ENCODE measurements at regions not wholly inside any gene's neighbourhood (a gene's known extent, or its start where the extent isn't known, plus 50 kb on each side); places are given as distances from the start of the nearest gene placed in this dataset.
"Not testable (repeated sequence)": the region's sequence is repeated elsewhere in the genome, so short reads cannot be mapped to it uniquely, and the experiment has no call there.

DNA sequence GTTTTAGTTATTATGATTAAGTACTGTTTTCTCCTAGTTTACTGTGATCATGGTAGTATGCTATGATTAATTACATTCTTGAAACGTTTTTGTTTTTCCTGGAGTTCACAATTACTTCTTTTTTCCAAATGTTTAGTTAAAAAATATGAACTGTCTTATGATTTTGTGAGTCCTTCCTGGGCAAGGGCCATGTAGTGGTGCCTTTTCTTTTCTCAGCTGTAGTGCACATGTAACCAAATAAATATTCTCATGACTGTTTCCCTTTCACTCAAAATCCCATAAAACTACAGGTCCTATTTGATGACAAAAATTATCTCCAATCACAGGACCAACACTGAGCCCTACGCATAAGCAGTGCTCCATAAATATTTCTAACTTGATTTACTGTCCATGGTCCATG is 118.9 kb upstream of the EGR2 start:
- Histone ChIP-seq H3K27me3 (ENCODE audit: control insufficient read depth, insufficient read depth, low read length) (peaks cover 18% of the 10 kb centered on the region), H3K9me3 (ENCODE audit: control insufficient read depth, insufficient read depth, low read depth, low read length) (no peaks in the 10 kb centered on the region), H3K4me1 (ENCODE audit: control insufficient read depth, insufficient read depth, low read length) (no peaks in the 10 kb centered on the region), H3K27ac (ENCODE audit: low read length) (no peak overlapping the region), H3K36me3 (ENCODE audit: control insufficient read depth, insufficient read depth, low read length) (no peaks in the 10 kb centered on the region), H3K4me3 (ENCODE audit: low read depth in 2 of 2, low read length in 2 of 2) (no peak overlapping the region)
- no peak for ATAC-seq
- in situ Hi-C loops (cut with HindIII; ENCODE audit: low pct_unique_long_range_greater_than_20kb, low sequenced_read_pairs) = no loop called here
- BruUV-seq (replicated peaks) = no TSS peak
- ChIA-PET CTCF (no interaction called here), POLR2A (no interaction called here)
- intact Hi-C loops (cut with micrococcal nuclease; ENCODE audit: unreplicated experiment) = no loop called here
- DNase-seq (ENCODE audit: low read depth, low spot score) = no peak
- TF ChIP-seq POLR2AphosphoS5 (IDR thresholded peaks at IDR 0.05; ENCODE audit: low read depth, low read length) = no peak
- TF ChIP-seq, protein P1, sequence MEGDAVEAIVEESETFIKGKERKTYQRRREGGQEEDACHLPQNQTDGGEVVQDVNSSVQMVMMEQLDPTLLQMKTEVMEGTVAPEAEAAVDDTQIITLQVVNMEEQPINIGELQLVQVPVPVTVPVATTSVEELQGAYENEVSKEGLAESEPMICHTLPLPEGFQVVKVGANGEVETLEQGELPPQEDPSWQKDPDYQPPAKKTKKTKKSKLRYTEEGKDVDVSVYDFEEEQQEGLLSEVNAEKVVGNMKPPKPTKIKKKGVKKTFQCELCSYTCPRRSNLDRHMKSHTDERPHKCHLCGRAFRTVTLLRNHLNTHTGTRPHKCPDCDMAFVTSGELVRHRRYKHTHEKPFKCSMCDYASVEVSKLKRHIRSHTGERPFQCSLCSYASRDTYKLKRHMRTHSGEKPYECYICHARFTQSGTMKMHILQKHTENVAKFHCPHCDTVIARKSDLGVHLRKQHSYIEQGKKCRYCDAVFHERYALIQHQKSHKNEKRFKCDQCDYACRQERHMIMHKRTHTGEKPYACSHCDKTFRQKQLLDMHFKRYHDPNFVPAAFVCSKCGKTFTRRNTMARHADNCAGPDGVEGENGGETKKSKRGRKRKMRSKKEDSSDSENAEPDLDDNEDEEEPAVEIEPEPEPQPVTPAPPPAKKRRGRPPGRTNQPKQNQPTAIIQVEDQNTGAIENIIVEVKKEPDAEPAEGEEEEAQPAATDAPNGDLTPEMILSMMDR (IDR thresholded peaks at IDR 0.05) = no peak
- TF ChIP-seq SIN3A (IDR thresholded peaks at IDR 0.05; ENCODE audit: borderline replicate concordance, insufficient read depth, low read depth, low read length) = no peak
- TF ChIP-seq, protein P2, sequence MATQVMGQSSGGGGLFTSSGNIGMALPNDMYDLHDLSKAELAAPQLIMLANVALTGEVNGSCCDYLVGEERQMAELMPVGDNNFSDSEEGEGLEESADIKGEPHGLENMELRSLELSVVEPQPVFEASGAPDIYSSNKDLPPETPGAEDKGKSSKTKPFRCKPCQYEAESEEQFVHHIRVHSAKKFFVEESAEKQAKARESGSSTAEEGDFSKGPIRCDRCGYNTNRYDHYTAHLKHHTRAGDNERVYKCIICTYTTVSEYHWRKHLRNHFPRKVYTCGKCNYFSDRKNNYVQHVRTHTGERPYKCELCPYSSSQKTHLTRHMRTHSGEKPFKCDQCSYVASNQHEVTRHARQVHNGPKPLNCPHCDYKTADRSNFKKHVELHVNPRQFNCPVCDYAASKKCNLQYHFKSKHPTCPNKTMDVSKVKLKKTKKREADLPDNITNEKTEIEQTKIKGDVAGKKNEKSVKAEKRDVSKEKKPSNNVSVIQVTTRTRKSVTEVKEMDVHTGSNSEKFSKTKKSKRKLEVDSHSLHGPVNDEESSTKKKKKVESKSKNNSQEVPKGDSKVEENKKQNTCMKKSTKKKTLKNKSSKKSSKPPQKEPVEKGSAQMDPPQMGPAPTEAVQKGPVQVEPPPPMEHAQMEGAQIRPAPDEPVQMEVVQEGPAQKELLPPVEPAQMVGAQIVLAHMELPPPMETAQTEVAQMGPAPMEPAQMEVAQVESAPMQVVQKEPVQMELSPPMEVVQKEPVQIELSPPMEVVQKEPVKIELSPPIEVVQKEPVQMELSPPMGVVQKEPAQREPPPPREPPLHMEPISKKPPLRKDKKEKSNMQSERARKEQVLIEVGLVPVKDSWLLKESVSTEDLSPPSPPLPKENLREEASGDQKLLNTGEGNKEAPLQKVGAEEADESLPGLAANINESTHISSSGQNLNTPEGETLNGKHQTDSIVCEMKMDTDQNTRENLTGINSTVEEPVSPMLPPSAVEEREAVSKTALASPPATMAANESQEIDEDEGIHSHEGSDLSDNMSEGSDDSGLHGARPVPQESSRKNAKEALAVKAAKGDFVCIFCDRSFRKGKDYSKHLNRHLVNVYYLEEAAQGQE (IDR thresholded peaks at IDR 0.05; ENCODE audit: insufficient read depth in 1 of 2, low read depth in 2 of 2, low read length in 1 of 2) = no peak
- TF ChIP-seq TCF7L2 (IDR thresholded peaks at IDR 0.05; ENCODE audit: low read depth, low read length) = no peak

DNA sequence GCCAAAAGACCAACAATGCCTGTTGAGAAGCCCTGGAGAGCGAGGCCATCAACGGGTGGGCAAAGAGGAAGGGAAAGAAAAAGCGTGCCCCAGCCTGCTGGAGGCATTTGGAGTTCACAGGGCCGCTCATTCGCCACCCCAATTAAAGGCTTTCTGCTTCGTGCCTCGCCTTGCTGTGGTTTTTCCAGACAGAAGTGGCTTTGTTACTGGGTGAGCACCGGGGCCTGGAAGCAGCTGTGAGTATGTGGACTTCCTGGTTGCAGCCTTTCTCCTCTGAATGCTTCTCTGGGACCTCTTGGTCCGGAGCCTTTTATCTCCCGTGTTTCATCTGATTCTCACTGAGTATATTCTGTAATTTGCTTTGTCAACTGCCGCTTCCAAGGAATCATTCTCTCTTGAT is 118.1 kb upstream of the EGR2 start:
- no TSS peak for BruUV-seq (replicated peaks)

DNA sequence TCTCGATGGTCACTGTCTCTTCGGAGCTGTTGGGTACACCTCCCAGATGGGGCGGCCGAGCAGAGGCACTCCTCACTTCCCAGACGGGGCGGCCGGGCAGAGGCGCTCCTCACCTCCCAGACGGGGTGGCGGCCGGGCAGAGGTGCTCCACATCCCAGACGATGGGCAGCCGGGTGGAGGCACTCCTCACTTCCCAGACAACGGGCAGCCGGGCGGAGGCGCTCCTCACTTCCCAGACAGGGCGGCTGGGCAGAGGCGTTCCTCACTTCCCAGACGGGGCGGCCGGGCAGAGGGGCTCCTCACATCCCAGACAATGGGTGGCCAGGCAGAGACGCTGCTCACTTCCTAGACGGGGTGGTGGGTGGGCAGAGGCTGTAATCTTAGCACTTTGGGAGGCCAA is 112.6 kb upstream of the EGR2 start:
- in situ Hi-C loops (cut with HindIII; ENCODE audit: low pct_unique_long_range_greater_than_20kb, low sequenced_read_pairs); BruUV-seq (replicated peaks); CTCF ChIA-PET; H3K9me3 ChIP-seq (ENCODE audit: control insufficient read depth, insufficient read depth, low read depth, low read length); H3K27ac ChIP-seq (ENCODE audit: low read length); POLR2A ChIA-PET; intact Hi-C loops (cut with micrococcal nuclease; ENCODE audit: unreplicated experiment); H3K27me3 ChIP-seq (ENCODE audit: control insufficient read depth, insufficient read depth, low read length); ATAC-seq; H3K36me3 ChIP-seq (ENCODE audit: control insufficient read depth, insufficient read depth, low read length); H3K4me3 ChIP-seq (ENCODE audit: low read depth in 2 of 2, low read length in 2 of 2); H3K4me1 ChIP-seq (ENCODE audit: control insufficient read depth, insufficient read depth, low read length); DNase-seq (ENCODE audit: low read depth, low spot score): not testable (repeated sequence)

More for the DNA sequence above, 118.1 kb upstream of the EGR2 start:
- in situ Hi-C loops (cut with HindIII; ENCODE audit: low pct_unique_long_range_greater_than_20kb, low sequenced_read_pairs) = no loop called here
- ATAC-seq (no peak), DNase-seq (ENCODE audit: low read depth, low spot score) (no peak)
- H3K4me3 ChIP-seq (ENCODE audit: low read depth in 2 of 2, low read length in 2 of 2) = no peak overlapping the region
- no peaks in the 10 kb centered on the region for H3K9me3 ChIP-seq (ENCODE audit: control insufficient read depth, insufficient read depth, low read depth, low read length)
- POLR2A ChIA-PET = no interaction called here
- CTCF ChIA-PET = interaction anchor here (0.6 kb wide), 1 partner anchor 1120 kb away, joined by 13 read pairs; no protein-coding TSS in a partner anchor
- no peaks in the 10 kb centered on the region for H3K4me1 ChIP-seq (ENCODE audit: control insufficient read depth, insufficient read depth, low read length)
- TF ChIP-seq SIN3A (IDR thresholded peaks at IDR 0.05; ENCODE audit: borderline replicate concordance, insufficient read depth, low read depth, low read length) = no peak
- TF ChIP-seq, protein P2 (IDR thresholded peaks at IDR 0.05; ENCODE audit: insufficient read depth in 1 of 2, low read depth in 2 of 2, low read length in 1 of 2) = no peak
- H3K27ac ChIP-seq (ENCODE audit: low read length) = no peak overlapping the region
- intact Hi-C loops (cut with micrococcal nuclease; ENCODE audit: unreplicated experiment) = no loop called here
- H3K27me3 ChIP-seq (ENCODE audit: control insufficient read depth, insufficient read depth, low read length) = peaks cover 18% of the 10 kb centered on the region
- H3K36me3 ChIP-seq (ENCODE audit: control insufficient read depth, insufficient read depth, low read length) = no peaks in the 10 kb centered on the region
